ENCODE measurements at regions not wholly inside any gene's neighbourhood (a gene's known extent, or its start where the extent isn't known, plus 50 kb on each side); places are given as distances from the start of the nearest gene placed in this dataset.

DNA sequence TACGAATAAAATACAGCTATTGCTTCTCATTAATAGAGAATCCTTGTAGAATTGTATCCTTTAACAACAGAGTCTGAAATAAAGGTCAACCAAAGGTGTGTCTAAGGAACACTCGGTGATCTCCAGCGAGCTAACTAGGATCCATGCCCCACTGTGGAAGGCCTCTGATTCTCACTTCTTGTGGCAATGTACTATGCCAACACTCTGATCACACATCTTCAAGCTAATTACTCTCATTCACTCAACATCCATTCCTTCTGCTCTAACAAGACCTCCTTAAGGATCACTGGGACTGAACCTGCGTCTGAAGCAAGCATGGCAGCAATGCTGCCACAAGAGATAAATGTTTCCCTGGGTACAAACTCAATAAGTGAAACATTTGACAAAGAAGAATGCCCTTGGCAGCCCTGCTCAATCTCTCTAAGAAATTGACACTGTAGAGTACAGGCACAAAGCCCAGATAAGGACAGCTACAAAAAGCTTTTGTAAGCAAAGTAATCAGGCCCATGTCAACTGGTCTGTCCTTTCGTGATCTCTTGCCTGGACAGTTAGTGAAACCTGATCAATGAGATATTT is 74.6 kb upstream of the PARD3B start:
- no peak for DNase-seq

GRCh38 chr2:204472375-204472774 is 72.9 kb upstream of the PARD3B start:
- DNase-seq, result no peak

GRCh38 chr2:204473224-204473623 is 72.1 kb upstream of the PARD3B start:
- DNase-seq, result no peak

DNA sequence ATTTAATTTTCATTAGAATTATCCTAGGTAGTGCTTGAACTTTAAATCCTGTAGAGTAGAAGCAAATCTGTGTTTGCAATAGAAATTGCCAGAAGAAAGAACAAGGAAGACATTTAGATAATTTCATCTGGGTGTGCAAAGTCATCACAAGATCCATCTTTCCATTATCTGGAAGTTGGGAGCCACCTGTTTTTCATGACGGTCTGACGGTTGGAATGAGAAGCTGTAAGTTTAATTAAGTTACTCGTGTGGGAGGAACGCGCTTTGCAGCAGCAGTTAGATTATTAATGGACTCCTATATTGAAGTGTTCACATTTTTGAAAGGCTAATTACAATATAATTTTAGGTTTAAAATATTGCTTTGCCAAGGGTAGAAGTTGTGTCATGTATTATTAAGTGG is 69.9 kb upstream of the PARD3B start:
- DNase-seq, result no peak

GRCh38 chr2:204477358-204477950 is 67.8 kb upstream of the PARD3B start:
- no peak for DNase-seq

GRCh38 chr2:204479557-204479956 is 65.7 kb upstream of the PARD3B start:
- DNase-seq, result no peak

DNA sequence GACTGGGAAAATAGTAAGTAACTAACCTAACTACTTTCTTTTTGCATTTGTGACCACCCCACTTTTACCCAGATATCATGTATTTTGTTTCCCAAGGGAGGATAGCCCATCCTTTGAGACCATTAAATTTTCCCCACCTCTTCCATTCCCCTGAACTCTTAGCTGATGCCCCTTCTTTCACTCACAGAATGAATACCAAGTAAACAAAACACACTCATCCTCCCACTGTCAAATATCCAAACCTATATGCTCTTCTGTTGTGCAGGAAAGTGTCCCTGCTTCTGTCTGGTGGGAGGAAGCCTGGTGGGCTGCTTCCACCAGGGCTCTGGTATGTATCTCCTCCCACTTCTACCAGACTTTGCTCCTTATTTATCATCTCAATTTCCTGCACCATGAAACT is 64.6 kb upstream of the PARD3B start:
- no peak for DNase-seq

GRCh38 chr2:204483608-204484081 is 61.6 kb upstream of the PARD3B start:
- DNase-seq, result peak in 1 of 56 donors; percentile 5

GRCh38 chr2:204486321-204486720 is 59.0 kb upstream of the PARD3B start:
- DNase-seq, result no peak

DNA sequence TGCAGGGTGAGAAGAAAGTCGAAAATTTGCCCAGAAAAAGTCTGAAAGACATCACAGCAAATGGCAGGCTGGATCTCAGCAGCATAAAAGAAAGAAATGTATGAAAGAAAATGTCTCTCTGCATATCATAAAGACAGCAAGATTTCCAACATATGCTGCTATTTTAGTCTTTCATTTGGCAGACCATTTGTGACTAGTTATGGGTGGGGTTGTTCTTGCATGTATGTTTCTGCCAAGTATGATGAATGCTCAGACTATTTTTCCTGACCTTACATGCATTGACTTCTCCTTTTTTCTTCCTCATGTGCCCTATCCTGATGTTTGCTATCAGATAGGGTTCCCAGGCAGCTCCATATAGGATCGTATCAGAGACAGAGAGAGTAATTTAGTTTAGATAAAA is 58.5 kb upstream of the PARD3B start:
- DNase-seq, result no peak

- DNase-seq, result no peak
Observed at GRCh38 chr2:204487447-204488229, 57.6 kb upstream of the PARD3B start.

DNA sequence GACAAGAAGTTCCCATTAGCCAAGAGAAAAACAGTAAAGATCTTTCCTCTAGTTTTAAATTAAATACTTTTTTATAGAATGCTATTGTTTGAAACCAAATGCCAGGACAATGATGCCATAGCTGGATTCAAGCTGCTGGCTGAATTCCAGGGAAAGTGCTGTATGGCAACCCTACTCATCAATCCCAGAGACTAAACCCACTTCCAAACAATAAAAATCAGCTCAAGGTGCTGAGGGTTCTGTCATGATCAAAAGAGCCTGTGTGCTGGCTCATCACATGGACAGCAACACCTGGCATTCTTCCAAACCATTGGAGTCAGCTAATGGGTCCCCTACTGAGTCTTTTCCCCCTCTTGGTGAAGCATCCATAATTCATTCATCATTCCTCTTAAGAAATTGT is 53.7 kb upstream of the PARD3B start:
- peak in 2 of 56 donors; percentile 5 to 30 for DNase-seq

- DNase-seq, result no peak
Observed at GRCh38 chr2:204492417-204492816, 52.9 kb upstream of the PARD3B start.

DNA sequence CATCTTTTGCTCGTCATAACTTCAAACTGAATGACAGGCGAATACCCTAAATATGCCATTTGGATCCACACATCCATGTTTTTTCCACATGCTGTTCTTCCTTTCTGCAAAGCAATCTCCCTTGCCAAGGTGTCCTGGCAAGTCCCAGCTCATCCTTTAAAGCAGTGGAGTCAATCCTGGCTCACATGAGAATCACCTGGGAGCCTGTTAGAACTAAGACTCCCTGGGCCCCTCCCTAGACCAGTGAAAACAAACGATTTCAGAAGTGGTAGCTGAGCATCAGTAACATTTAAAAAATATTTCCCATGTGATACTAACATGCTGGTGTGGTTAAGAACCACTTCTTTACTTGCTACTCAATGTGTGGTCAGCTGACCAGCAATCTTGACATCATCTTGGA is 50.6 kb upstream of the PARD3B start:
- DNase-seq, result no peak

DNA sequence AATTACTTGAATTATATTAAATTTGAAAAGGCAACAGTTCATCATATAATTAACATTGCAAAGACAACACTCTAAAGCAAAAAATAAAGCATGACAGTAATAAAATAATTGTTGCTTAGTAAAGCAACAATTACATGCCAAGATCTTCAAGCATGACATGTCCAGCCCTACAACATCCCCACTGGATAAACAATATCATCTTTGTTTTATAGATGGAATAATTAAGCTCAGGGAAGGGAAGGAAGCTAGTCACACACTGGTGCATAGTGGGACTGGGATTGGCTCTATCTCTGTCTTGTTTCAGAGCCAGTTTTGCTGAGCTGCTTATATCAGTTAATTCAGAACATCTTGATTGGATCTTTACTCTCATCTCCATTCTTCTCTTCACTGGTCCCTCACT is 49.9 kb upstream of the PARD3B start:
- peak in 6 of 56 donors; percentile 2 to 21 (median 8) for DNase-seq

Data from nucleus accumbens (tissue), 56 donors.